GM23248 (cell line): ENCODE measurements at regions not wholly inside any gene's neighbourhood (a gene's known extent, or its start where the extent isn't known, plus 50 kb on each side); places are given as distances from the start of the nearest gene placed in this dataset.

Source experiments
- DNase-seq: peaks from one replicate; pipeline ENCODE4 v3.0.0-alpha.2; 2015
- H2AFZ ChIP-seq: fragments of 200-600 bp; sonication (generic); 2 replicates; pipeline ENCODE4 v1.6.1; 2016; ENCODE audit warnings: antibody characterized with exemption
- H3F3A ChIP-seq: fragments of 200-600 bp; sonication (generic); 2 replicates; pipeline ENCODE4 v1.6.1; 2016; ENCODE audit warnings: mild to moderate bottlenecking, antibody characterized with exemption, mixed run types; ENCODE audit not compliant: insufficient read depth
- H3K27ac ChIP-seq: fragments of 200-600 bp; sonication (generic); 2 replicates; pipeline ENCODE4 v1.5.1; 2016; ENCODE audit warnings: mild to moderate bottlenecking
- H3K27me3 ChIP-seq: fragments of 200-600 bp; sonication (generic); replicated peaks from 2 replicates; pipeline ENCODE4 v1.6.1; 2016; ENCODE audit warnings: mild to moderate bottlenecking; ENCODE audit not compliant: insufficient read depth
- H3K36me3 ChIP-seq: fragments of 200-600 bp; sonication (generic); 2 replicates; pipeline ENCODE4 v1.6.1; 2016; ENCODE audit warnings: low read depth, mild to moderate bottlenecking
- H3K4me1 ChIP-seq: fragments of 200-600 bp; sonication (generic); 2 replicates; pipeline ENCODE4 v1.6.1; 2016; ENCODE audit warnings: mild to moderate bottlenecking; ENCODE audit not compliant: insufficient read depth
- H3K4me2 ChIP-seq: fragments of 200-600 bp; sonication (generic); one replicate; pipeline ENCODE4 v1.6.1; 2016; ENCODE audit warnings: mild to moderate bottlenecking; ENCODE audit not compliant: unreplicated experiment
- H3K4me3 ChIP-seq: fragments of 200-600 bp; sonication (generic); 2 replicates; pipeline ENCODE4 v1.5.1; 2016; ENCODE audit warnings: mild to moderate bottlenecking
- H3K79me2 ChIP-seq: fragments of 200-600 bp; sonication (generic); 2 replicates; pipeline ENCODE4 v1.6.1; 2016; ENCODE audit warnings: mild to moderate bottlenecking; ENCODE audit not compliant: insufficient read depth
- H3K9ac ChIP-seq: fragments of 200-600 bp; sonication (generic); 2 replicates; pipeline ENCODE4 v1.6.1; 2016; ENCODE audit warnings: mild to moderate bottlenecking
- H3K9me2 ChIP-seq: fragments of 200-600 bp; sonication (generic); 2 replicates; pipeline ENCODE4 v1.6.1; 2016; ENCODE audit warnings: mixed run types, mild to moderate bottlenecking, moderate library complexity; ENCODE audit not compliant: insufficient read depth
- H3K9me3 ChIP-seq: fragments of 200-600 bp; sonication (generic); one replicate; pipeline ENCODE4 v1.6.1; 2017; ENCODE audit warnings: low read depth
- H4K20me1 ChIP-seq: fragments of 200-600 bp; sonication (generic); 2 replicates; pipeline ENCODE4 v1.6.0; 2016; ENCODE audit not compliant: insufficient read depth
- EZH2 ChIP-seq: fragments of 200-600 bp; sonication (generic); IDR thresholded peaks from 2 replicates; pipeline ENCODE4 v1.6.1; 2018; ENCODE audit warnings: antibody characterized with exemption, mild to moderate bottlenecking; ENCODE audit not compliant: insufficient read depth, poor library complexity, severe bottlenecking
- EZH2phosphoT487 ChIP-seq: fragments of 200-600 bp; sonication (generic); IDR thresholded peaks from 2 replicates; pipeline ENCODE4 v1.6.1; 2018; ENCODE audit warnings: antibody characterized with exemption, moderate library complexity, mild to moderate bottlenecking, low read depth; ENCODE audit not compliant: insufficient read depth
- WGBS, 2 experiments: methylation state at CpG; one replicate each; pipeline ENCODE4 v1.1.6; 2015 to 2017; ENCODE audit warnings: low lambda C conversion rate in 2 of 2, low coverage in 1 of 2; ENCODE audit errors: missing lambda C conversion rate in 2 of 2; 5-methylcytosine and 5-hydroxymethylcytosine counted together
- in situ Hi-C: fragments of 300-500 bp; cut with MboI; formaldehyde crosslinking; loops from 2 replicates; pipeline ENCODE4 v1.15.0; 2020

DNA sequence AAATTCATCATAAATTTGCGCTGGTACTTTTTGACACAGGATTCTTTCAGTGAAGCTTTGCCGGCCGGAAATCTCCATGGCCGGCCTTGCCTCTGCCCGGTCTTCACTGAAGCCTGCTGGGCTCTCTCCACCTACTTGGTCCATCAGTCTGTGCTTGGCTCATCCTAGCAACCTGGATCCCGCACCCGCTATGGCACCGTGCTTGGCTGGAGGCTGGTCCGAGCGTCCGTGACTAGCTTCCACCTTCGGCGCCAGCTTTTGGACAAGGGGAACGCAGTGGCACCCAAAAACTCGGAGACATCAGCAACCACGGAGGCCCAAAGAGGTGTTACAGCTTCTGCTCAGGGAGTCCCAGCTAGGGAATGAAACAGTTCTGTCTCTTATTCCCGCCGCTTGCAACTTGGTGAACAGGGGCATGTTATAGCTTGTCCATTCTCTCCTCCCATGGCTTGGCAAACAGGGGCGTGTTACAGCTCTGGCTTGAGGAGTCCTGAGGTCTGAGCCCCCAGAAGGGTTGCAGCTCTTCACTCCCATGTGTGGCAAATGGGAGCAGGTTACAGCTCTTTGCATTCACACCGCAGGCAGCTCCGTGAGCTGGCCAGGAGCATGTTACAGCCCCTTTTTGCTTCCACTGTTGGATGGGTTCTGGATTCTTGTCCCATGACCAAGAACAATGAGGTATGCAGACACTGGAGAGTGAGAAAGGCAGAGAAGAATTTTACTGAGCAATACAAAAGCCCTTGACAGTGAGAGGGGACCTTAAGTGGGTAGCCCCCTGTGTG lies 204.2 kb downstream of the DIPK2A start:
- WGBS, 2 experiments: 80 to 84% methylated on average over 20 to 21 of the region's 21 CpGs
- Histone ChIP-seq H3K79me2 (no peaks in the 10 kb centered on the region), H3K27ac (no peak overlapping the region), H3K9me3 (no peaks in the 10 kb centered on the region), H4K20me1 (no peaks in the 10 kb centered on the region), H3K36me3 (no peaks in the 10 kb centered on the region), H3K9me2 (no peaks in the 10 kb centered on the region), H3F3A (no peaks in the 10 kb centered on the region), H3K9ac (no peak overlapping the region), H2AFZ (no peak overlapping the region), H3K4me1 (no peaks in the 10 kb centered on the region), H3K27me3 (no peaks in the 10 kb centered on the region), H3K4me2 (no peak overlapping the region), H3K4me3 (no peak overlapping the region)
- in situ Hi-C loops: no loop called here
- no peak for TF ChIP-seq EZH2
- DNase-seq: no peak

- Histone ChIP-seq H3K79me2 (no peaks in the 10 kb centered on the region), H3K27me3 (no peaks in the 10 kb centered on the region), H3K9me3 (no peaks in the 10 kb centered on the region), H3K9me2 (no peaks in the 10 kb centered on the region), H3K27ac (no peak overlapping the region), H3K4me2 (no peak overlapping the region), H3K9ac (no peak overlapping the region), H3F3A (no peaks in the 10 kb centered on the region), H3K36me3 (no peaks in the 10 kb centered on the region), H2AFZ (no peak overlapping the region), H4K20me1 (no peaks in the 10 kb centered on the region), H3K4me3 (no peak overlapping the region), H3K4me1 (no peaks in the 10 kb centered on the region)
- no peak for DNase-seq
- WGBS, 2 experiments: 87 to 93% methylated on average over 2 of the region's 2 CpGs
- no peak for TF ChIP-seq EZH2phosphoT487
- TF ChIP-seq EZH2: no peak
- in situ Hi-C loops: no loop called here
Observed at GRCh38 chr3:144177649-144178048, 206.0 kb downstream of the DIPK2A start.

DNA sequence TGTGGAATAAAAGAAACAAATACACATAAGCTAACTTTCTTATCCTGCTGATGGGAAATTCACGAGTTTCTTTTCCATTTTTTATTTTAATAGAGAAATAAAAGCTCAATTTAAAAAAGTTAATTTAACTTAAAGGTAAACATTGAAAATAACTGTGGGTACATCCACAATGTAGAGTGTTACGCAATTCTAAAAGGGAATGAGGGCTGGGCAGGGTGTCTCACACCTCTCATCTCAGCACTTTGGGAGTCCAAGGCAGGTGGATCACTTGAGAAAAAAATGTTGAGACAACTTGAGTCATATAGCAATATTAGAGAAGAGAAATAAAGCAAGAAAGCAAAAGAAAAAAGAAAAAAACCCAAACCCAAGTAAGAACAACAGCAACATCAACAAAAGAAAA lies 207.0 kb downstream of the DIPK2A start:
- in situ Hi-C loops: no loop called here
- Histone ChIP-seq H3K9ac (no peak overlapping the region), H2AFZ (no peak overlapping the region)

GRCh38 chr3:144181062-144181461 lies 209.4 kb downstream of the DIPK2A start:
- 47 to 59% methylated on average over 2 of the region's 2 CpGs for whole genome bisulfite sequencing, 2 experiments
- in situ Hi-C loops: no loop called here

More for the DNA sequence above, 207.0 kb downstream of the DIPK2A start:
- TF ChIP-seq EZH2phosphoT487: no peak
- no peak for TF ChIP-seq EZH2
- Histone ChIP-seq H3K9me2 (no peaks in the 10 kb centered on the region), H3K79me2 (no peaks in the 10 kb centered on the region), H3K4me3 (no peak overlapping the region), H3K36me3 (no peaks in the 10 kb centered on the region), H3K4me1 (no peaks in the 10 kb centered on the region), H3K27ac (no peak overlapping the region), H3K27me3 (no peaks in the 10 kb centered on the region), H3K9me3 (no peaks in the 10 kb centered on the region), H3K4me2 (no peak overlapping the region), H3F3A (no peaks in the 10 kb centered on the region), H4K20me1 (no peaks in the 10 kb centered on the region)
- DNase-seq: no peak
- 55 to 58% methylated on average over 2 of the region's 2 CpGs for WGBS, 2 experiments

More at GRCh38 chr3:144181062-144181461, 209.4 kb downstream of the DIPK2A start:
- H3K9ac ChIP-seq: no peak overlapping the region
- H3K27me3 ChIP-seq: no peaks in the 10 kb centered on the region
- H3K4me3 ChIP-seq: no peak overlapping the region
- H3K4me2 ChIP-seq: no peak overlapping the region
- no peaks in the 10 kb centered on the region for H3K79me2 ChIP-seq
- TF ChIP-seq EZH2phosphoT487: no peak
- no peak for TF ChIP-seq EZH2
- no peak overlapping the region for H2AFZ ChIP-seq
- no peaks in the 10 kb centered on the region for H3K4me1 ChIP-seq
- H3K36me3 ChIP-seq: no peaks in the 10 kb centered on the region
- H3K27ac ChIP-seq: no peak overlapping the region
- DNase-seq: no peak
- no peaks in the 10 kb centered on the region for H3K9me2 ChIP-seq
- no peaks in the 10 kb centered on the region for H3F3A ChIP-seq
- no peaks in the 10 kb centered on the region for H4K20me1 ChIP-seq
- H3K9me3 ChIP-seq: no peaks in the 10 kb centered on the region
